ENCODE measurements at regions not wholly inside any gene's neighbourhood (a gene's known extent, or its start where the extent isn't known, plus 50 kb on each side); places are given as distances from the start of the nearest gene placed in this dataset.

- TF ChIP-seq CTCF (IDR thresholded peaks at IDR 0.05; ENCODE audit: control extremely low read depth in 1 of 3, insufficient read depth in 1 of 3, low read depth in 1 of 3, low read length in 3 of 3) = no peak
Measured at GRCh38 chr11:112632866-112633505, 328.2 kb upstream of the NCAM1 start (continued).

All from H1 (cell line).